Left lung (tissue), 4 donors: ENCODE measurements at regions not wholly inside any gene's neighbourhood (a gene's known extent, or its start where the extent isn't known, plus 50 kb on each side); places are given as distances from the start of the nearest gene placed in this dataset.

ENCODE experiments used
- ATAC-seq: fragments of 200-7000 bp; cut with Tn5 transposase; one replicate; pipeline ENCODE4 v1.9.1; 2020; ENCODE audit warnings: moderate library complexity
- DNase-seq, 4 donors: peaks; one replicate each; pipeline ENCODE4 v3.0.0-alpha.2; 2013 to 2020
- H3K27ac ChIP-seq, 2 donors: fragments of 200-600 bp; sonication (generic) in 1 of 2; one replicate each; pipeline versions ENCODE4 v1.5.0 to v1.8.0; 2020 to 2021
- H3K27me3 ChIP-seq, 2 donors: fragments of 200-600 bp; sonication (generic) in 1 of 2; one replicate each; pipeline versions ENCODE4 v1.5.0 to v1.8.0; 2020 to 2021
- H3K36me3 ChIP-seq, 2 donors: fragments of 200-600 bp; sonication (generic) in 1 of 2; one replicate each; pipeline versions ENCODE4 v1.5.0 to v1.8.0; 2020 to 2021
- H3K4me1 ChIP-seq, 2 donors: fragments of 200-600 bp; one replicate each; pipeline ENCODE4 v1.8.0; 2021
- H3K4me3 ChIP-seq, 2 donors: fragments of 200-600 bp; sonication (generic) in 1 of 2; one replicate each; pipeline versions ENCODE4 v1.5.0 to v1.8.0; 2020 to 2021; ENCODE audit warnings: mild to moderate bottlenecking in 1 of 2
- H3K9me3 ChIP-seq, 2 donors: fragments of 200-600 bp; sonication (generic) in 1 of 2; one replicate each; pipeline versions ENCODE4 v1.5.0 to v1.8.0; 2020 to 2021
- intact Hi-C, 2 donors: fragments of 100-400 bp; cut with DNase I; formaldehyde crosslinking; loops; one replicate each; pipeline versions ENCODE4 v1.11.2 to v1.14.2; 2022
- TF ChIP-seq, protein P1 (sequence below), 2 donors: fragments of 200-600 bp; sonication (generic) in 1 of 2; IDR thresholded peaks; one replicate each; pipeline versions ENCODE4 v1.5.0 to v1.8.0; 2021; ENCODE audit warnings: antibody characterized with exemption in 2 of 2
- donor health status: DM: no; HTN: yes; CAD: no.
- donor health status: DM: no; HTN: no; CAD: no.

DNA sequence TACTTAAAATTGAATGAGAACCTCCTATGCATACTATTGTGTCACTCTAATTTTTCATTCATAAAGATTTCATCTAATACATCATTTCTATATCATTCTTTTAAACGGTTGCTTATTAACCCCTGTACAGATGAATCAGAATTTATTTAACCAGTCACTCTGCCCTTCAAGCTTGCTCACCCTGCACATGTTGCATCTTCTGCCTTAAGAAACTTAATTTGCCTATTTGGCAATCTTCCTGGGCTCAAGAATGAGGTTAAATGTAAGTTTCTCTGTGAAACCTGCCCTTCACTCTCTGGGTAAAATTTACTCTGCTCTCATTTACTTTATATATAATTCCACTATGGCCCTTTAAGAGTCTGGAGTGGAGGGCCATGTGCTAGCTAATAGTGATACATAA, 434.7 kb upstream of the ZNF608 start:
- intact Hi-C loops = no loop called here

DNA sequence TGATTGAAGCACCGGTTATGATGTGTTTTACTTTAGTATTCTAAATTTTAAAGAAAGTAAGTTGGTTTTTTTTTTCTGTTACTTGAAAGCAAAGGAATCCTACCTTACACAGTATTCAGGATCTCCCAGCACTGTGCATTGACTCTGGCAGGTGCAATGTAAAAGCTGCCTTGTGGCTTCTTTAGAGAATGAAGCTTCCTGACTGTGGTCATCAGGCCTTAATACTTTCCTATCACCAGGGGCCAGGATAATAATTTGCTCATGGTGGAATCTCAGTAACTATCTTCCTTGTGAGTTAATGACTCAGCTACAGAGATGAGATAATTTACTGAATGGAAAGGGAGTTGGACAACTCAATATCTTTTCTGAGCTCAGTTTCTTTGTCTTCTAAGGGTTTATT, 435.5 kb upstream of the ZNF608 start:
- DNase-seq (no peak), ATAC-seq (no peak)
- Histone ChIP-seq H3K4me1 (no peaks in the 10 kb centered on the region), H3K27ac (no peak overlapping the region), H3K27me3 (no peaks in the 10 kb centered on the region), H3K4me3 (no peak overlapping the region), H3K36me3 (no peaks in the 10 kb centered on the region), H3K9me3 (peaks cover 0 to 7% of the 10 kb centered on the region in 2 donors)
- TF ChIP-seq, protein P1, sequence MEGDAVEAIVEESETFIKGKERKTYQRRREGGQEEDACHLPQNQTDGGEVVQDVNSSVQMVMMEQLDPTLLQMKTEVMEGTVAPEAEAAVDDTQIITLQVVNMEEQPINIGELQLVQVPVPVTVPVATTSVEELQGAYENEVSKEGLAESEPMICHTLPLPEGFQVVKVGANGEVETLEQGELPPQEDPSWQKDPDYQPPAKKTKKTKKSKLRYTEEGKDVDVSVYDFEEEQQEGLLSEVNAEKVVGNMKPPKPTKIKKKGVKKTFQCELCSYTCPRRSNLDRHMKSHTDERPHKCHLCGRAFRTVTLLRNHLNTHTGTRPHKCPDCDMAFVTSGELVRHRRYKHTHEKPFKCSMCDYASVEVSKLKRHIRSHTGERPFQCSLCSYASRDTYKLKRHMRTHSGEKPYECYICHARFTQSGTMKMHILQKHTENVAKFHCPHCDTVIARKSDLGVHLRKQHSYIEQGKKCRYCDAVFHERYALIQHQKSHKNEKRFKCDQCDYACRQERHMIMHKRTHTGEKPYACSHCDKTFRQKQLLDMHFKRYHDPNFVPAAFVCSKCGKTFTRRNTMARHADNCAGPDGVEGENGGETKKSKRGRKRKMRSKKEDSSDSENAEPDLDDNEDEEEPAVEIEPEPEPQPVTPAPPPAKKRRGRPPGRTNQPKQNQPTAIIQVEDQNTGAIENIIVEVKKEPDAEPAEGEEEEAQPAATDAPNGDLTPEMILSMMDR (IDR thresholded peaks at IDR 0.05) = no peak
- intact Hi-C loops = no loop called here

More for the DNA sequence above, 434.7 kb upstream of the ZNF608 start:
- H3K4me1 ChIP-seq = no peaks in the 10 kb centered on the region
- DNase-seq = no peak
- peaks cover 0 to 7% of the 10 kb centered on the region in 2 donors for H3K9me3 ChIP-seq
- TF ChIP-seq, protein P1 (IDR thresholded peaks at IDR 0.05) = no peak
- ATAC-seq = no peak
- no peaks in the 10 kb centered on the region for H3K36me3 ChIP-seq
- H3K4me3 ChIP-seq = no peak overlapping the region
- no peaks in the 10 kb centered on the region for H3K27me3 ChIP-seq
- no peak overlapping the region for H3K27ac ChIP-seq

DNA sequence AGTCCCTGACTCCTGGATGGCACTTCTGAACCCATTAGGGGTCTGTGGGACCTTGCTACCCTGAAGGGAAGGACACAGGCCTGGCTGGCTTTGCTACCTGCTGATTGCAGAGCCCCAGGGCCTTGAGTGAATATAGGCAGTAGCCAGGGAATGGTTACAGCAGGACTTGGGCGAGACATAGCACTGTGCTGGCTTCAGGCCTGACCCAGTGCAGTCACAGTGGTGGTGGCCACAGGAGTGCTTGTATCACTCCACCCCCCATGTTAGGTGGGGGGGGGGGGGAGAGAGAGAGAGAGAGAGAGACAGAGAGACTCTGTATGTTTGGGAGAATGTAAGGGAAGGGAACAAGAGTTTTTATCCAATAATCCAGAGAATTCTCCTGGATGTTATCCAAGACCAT, 439.3 kb upstream of the ZNF608 start:
- TF ChIP-seq, protein P1 (IDR thresholded peaks at IDR 0.05) = no peak
- intact Hi-C loops = no loop called here
- Histone ChIP-seq H3K4me1 (no peaks in the 10 kb centered on the region), H3K27me3 (no peaks in the 10 kb centered on the region), H3K9me3 (no peaks in the 10 kb centered on the region), H3K4me3 (no peak overlapping the region), H3K36me3 (no peaks in the 10 kb centered on the region), H3K27ac (no peak overlapping the region)
- DNase-seq (no peak), ATAC-seq (no peak)

DNA sequence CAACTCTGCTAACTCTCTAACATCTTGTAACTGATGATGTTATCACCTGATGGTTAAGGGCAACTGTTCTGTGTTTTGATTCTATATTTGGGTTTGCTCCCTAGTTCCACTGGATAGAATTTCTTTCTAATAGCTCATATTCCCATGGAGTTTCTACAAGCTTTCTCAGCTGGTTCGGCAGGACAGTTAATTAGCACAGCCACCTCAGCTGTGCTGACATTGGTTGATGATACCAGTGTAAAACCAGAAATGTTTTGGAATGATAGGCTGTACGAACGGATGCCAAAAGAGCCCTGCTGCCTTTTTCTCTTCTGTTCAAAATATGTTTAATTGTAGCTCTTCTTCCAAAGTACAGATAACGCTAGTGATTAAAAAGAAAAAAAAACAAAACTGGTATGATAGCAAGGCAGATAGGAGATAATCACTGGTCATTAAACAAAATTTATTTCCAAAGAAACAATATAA, 440.5 kb upstream of the ZNF608 start:
- no peaks in the 10 kb centered on the region for H3K36me3 ChIP-seq
- H3K27me3 ChIP-seq = no peaks in the 10 kb centered on the region
- H3K4me3 ChIP-seq = no peak overlapping the region
- intact Hi-C loops = no loop called here
- DNase-seq (no peak), ATAC-seq (no peak)
- TF ChIP-seq, protein P1 (IDR thresholded peaks at IDR 0.05) = no peak
- H3K4me1 ChIP-seq = no peaks in the 10 kb centered on the region
- H3K9me3 ChIP-seq = no peaks in the 10 kb centered on the region
- no peak overlapping the region for H3K27ac ChIP-seq

DNA sequence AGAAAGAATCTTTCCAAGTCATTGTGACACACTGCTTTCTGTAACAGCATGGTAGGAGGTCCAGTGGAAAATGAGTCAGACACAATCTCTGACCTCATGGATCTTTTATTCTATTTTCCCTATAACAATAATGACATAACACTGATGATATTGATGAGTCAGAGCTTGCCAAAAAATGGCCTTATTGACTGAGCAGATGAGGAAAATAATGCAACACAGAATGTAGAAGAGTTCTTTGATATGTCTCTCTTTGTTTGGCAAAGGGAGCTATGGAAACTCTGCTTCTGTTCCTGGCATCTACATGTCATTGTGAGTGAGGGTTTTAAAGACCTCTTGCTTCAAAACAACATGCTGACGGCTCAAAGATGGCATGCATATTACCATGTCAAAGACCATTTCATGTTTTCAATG, 443.1 kb upstream of the ZNF608 start:
- no peaks in the 10 kb centered on the region for H3K27me3 ChIP-seq
- H3K9me3 ChIP-seq = no peaks in the 10 kb centered on the region
- TF ChIP-seq, protein P1 (IDR thresholded peaks at IDR 0.05) = no peak
- H3K36me3 ChIP-seq = no peaks in the 10 kb centered on the region
- ATAC-seq (no peak), DNase-seq (no peak)
- no peaks in the 10 kb centered on the region for H3K4me1 ChIP-seq
- H3K27ac ChIP-seq = no peak overlapping the region
- intact Hi-C loops = no loop called here
- H3K4me3 ChIP-seq = no peak overlapping the region
